Anterior cingulate cortex (tissue), 58 donors: ENCODE measurements at regions not wholly inside any gene's neighbourhood (a gene's known extent, or its start where the extent isn't known, plus 50 kb on each side); places are given as distances from the start of the nearest gene placed in this dataset.

Experiments used
- DNase-seq, 58 donors: peaks; one replicate each; lab custom pipeline; 2025; lab: John Stamatoyannopoulos, UW

DNA sequence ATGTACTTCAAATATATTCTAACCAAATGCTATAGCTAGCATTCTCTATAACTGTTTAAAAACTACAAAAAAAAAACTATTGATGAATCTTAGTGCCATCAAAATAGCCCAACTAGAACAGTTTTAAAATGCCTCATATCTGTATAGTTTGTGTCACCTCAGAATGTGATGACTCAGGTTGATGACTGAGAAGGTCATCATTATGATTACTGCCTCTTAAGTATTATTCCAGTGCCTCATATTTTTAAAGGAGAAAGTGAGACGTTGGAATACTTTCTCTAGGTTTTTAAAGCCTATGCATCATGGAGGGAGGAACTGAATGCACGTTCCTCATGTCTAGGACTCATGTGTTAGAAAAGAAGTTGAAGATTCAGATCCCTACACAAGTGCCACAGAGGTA lies 88.2 kb downstream of the TMA16 start:
- no peak for DNase-seq

DNA sequence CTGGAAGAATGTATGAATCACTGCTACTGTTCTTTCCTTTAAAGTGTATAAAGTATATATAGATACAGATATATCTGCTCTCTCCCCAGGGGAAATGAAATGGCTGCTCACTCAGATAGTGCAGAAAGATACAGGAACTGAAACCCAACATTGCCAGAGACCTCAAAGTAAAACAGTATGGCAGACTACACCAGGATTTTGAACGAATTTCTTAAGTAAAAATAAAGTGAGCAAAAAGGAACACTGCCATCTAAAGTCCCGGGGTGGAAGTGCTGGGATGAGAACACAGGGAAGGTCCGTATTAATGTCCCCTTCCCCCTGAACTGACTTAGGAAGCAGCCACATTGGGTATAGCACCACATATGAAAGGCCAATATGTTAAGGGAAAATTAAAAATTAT lies 93.4 kb downstream of the TMA16 start:
- no peak for DNase-seq

DNA sequence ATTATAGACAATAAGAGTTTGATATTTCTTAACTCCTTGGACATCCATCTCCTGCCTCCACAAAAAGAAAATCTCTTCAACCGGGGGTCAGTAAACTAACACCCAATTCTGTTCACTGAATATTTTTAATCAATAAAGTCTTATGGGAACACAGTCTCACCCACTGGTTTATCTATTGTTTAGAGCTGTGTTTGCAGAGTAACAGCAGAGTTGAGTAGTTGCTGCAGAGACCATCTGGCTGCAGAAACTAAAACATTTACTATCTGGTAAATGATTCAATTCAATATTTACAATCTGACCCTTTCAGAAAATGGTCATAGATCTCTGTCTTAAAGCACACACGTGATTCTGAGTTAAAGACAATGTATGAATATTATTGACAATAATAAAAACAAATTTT lies 94.0 kb downstream of the TMA16 start:
- no peak for DNase-seq

DNA sequence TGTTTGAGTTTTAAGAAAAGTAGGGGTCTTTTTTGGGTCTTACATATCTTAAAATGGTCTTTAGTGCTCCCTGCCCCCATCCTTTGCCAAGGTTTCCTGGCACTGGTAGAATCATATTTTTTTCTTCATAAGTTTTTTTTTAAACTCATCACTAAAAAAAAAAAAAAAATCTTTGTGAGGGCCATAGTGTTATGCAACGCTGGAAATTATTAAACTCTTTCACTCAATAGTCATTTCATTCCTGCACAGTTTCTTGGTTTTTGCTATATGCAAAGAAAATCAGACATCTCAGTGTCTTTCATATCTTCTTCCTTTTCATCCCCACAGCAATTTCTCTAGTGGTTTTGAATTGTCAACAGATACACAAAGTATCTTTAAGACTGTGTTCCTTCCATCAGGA lies 95.6 kb downstream of the TMA16 start:
- no peak for DNase-seq

DNA sequence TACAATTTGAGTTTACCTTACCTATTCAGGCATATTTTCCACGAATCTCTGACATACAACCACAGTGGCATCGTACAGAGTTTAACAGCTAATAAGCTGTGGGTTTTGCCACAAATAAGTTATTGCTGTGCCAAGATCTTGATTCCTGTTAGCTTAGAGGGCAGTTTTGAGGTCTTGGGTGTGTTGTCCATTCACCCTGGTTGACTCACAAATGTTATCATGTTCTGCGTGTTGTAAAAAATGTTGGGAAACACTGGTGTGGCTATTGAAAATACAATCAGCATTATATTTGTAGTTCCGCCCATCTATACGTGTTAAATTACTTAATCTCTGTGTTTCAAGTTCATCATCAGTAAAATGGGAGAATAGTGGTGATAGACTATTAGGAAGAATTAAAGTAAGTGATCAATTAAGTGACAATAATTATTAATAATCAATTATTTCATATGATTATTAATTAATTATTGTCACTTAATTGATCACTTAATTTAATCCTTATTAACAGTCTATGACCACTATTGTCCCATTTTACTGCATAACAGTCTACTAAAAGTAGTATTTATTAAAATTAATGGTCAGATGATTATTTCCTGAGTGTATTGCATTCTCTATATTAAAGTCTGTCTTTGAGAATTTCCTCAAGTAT lies 96.3 kb downstream of the TMA16 start:
- no peak for DNase-seq

DNA sequence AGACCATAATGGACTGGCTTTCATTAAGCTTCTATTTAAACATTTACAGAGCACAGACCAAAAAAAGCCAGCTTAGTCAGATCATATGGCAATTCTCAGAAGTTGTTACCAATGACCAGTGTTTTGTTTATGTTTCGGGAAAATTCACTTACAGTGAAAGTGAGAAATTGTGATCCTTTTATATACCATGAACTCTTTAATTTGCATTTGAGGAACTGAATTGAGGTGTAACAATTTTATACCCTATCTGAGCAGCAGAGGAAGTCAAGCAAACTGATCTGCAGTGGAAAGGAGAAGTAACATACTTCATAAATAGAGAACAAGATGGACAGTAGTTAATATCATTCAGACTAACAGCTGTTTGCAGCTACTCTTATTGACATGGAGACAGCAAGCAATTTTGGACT lies 97.1 kb downstream of the TMA16 start:
- DNase-seq = no peak

DNA sequence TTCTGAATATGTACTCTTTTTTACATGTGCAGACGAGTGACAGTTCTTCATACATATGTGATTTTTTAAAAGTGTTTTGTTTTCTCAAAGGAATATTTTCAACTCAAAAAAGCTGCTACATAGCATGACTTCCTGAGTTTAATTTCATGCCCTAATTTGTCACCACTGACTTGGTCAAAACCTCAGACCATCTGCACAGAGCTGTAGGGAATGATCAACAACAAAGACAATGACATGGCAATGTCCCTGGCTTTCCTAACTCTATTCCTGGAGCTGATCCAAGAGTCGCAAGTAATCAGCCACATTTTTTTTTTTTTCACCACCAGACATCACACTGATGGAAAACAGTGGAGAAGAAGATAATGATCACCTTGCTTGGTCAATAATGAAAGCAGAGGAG lies 97.7 kb downstream of the TMA16 start:
- no peak for DNase-seq

DNA sequence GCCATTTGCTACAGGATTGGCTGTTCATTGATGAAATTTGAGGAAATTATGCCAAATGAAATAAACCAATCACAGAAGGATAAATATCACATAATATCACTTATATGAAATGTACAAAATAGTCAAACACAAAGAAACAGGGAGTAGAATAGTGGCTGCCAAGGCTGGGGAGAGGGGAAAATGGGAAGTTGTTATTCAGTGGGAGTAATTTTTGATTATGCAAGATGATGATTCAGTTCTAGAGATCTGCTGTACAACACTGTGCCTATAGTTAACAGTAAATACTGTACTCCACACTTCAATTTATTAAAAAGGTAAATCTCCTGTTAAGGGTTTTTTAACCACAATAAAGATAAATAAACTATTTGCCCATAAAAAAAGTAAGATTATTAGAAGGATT lies 101.1 kb downstream of the TMA16 start:
- no peak for DNase-seq

DNA sequence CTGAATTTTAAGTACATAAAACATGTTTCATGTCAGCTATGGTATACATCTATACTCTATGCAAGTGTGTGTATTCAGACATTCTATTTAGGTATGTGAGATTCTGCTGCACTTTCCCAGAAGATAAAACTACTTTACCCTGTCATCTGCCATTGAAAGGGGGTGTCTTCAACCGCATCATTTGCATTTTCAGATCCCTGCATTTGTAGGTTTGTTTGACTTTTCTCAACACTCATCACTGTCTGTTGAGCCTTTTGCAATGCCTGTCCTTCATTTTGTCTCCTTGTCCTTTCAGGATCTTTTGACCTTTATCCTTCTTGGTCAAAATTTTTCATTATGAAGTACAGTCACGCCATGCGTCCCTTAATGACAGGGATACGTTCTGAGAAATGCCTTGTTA lies 103.5 kb downstream of the TMA16 start:
- DNase-seq = no peak

DNA sequence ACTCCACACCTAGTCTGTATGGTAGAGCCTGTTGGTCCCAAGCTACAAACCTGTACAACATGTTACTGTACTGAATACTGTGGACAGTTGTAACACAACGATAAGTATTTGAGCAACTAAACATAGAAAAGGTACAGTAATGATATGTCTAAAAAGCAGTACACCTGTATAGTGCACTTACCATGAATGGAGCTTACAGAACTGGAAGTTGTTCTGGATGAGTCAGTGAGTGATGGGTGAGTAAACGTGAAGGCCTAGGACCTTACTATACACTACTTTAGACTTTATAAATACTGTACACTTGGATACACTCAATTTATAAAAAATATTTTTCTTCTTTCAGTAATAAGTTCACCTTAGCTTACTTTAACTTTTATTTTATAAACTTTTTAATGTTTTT lies 104.0 kb downstream of the TMA16 start:
- no peak for DNase-seq

DNA sequence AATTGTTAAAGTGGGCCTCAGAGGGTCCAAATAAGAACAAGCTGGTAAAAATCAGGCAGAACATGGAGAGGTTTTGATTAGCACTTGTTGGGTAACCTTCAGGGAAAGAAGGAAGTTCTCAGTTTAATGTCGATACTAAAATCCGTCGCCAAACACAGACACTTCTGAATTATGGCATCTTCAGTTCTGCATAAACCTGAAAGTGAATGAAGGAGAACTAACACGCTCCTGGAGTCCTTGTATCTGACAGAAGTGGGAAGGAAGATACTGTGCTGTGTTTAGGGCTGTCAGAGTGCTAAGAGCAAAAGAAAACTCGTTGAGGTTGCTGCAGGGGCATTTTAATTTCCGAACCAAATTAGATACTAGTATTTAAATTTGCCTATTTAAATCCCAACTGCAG lies 106.2 kb downstream of the TMA16 start:
- no peak for DNase-seq

DNA sequence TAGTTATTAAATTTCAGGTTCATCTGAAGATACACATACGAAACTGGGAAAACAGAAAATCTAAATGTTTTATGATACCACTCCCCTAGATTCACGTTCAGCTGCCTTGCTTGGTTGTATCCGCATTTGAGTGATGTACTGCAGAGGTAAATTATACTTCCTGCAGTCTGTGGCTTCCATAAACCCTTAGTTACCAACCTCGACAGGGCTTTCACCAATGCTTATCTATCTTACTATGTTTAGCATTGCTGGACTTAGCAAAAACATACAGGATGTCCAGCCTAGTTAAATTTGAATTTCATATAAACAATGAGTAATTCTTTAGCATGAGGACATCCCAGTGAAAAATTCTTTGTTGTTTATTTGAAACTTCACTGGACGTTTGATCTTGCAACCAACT lies 108.8 kb downstream of the TMA16 start:
- no peak for DNase-seq

DNA sequence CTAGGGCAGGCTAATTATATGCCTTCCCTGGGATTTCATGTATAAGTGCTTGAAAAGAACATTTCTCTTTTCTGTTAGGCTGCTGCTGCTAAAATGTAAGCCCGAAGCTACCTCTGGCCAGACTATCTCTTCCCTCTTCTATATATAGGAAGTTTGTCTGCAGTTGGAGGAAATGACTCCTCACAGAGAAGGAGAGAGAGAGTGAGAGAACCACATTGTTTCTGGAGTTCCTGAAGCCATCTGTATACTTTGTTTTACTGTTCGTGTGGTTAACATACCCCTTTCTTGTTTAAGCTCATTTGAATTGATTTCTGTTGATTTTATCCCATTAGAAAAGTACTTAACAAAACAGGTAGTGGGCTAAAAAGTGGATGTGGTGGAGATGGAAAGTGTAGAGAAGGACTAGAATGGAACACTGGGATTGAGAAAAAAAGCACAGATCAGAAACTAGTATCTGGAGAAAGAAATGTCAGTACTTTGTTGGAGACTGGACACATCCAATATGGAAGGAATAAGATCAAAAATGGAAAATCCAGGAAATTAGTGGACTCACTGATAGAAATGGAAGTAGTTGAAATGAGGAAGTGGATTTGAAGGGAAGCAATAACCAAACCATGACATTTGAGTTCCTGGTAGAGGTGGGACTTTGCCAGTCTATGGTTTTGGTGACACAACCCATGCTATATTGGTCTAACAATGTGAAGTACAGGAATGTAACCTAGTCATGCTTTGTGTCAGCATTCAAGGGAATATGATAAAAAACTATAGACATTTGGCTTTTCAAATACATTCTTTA lies 112.6 kb downstream of the TMA16 start:
- peak in 1 of 58 donors; percentile 32 for DNase-seq

DNA sequence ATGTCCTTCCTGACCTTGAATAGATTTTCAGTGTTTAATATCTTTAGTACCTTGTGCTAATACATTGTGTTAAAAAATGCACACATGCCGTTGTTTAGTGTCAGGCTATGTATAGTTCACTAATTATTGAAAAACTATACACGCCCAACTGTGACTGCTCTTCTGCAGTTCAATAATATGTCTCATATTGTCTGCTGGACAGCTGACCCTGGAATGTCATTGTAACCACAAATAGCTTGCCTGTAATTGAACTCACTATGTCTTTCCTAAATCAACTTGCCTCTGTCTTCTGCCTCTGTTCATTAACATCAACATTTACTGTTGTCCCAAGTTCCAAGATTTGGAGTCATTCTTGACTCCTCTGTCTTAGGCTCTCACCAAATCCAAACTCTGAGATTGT lies 114.5 kb downstream of the TMA16 start:
- no peak for DNase-seq

DNA sequence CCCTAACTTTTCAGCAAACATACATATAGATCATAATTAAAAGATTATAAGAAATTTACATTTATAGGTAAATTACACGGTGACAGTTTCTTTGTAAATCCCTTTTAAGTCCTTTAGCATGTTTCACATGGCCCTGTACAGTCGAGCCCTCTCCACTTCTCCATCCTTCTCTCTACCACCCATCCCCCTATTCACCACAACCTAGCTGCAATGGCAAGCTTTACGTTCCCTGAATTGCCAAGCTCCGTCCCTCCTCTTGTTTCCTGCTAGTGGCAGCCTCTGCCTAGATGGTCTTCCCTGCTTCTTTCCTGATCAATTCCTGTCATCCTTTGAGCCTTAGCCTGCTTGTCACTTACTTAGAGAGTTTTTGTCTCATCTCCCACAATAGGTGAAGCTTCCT lies 116.2 kb downstream of the TMA16 start:
- peak in 1 of 58 donors; percentile 10 for DNase-seq

DNA sequence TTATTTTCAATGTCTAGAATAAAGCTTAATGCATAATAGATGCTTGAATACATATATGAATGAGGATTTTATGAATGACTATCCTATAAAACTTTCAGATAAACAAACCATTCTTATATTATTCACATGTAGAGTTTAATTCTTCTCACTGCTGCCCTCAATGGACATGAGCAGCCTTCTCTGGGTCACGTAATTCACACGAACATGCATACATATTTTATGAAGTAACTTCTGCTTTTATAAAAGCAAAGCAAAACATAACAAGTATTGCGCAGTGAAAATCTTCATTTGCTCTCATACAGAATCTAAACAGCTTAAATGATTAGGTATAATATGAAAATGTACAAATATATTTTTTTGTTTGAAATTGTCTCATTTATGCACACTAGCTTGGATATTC lies 116.7 kb downstream of the TMA16 start:
- no peak for DNase-seq

DNA sequence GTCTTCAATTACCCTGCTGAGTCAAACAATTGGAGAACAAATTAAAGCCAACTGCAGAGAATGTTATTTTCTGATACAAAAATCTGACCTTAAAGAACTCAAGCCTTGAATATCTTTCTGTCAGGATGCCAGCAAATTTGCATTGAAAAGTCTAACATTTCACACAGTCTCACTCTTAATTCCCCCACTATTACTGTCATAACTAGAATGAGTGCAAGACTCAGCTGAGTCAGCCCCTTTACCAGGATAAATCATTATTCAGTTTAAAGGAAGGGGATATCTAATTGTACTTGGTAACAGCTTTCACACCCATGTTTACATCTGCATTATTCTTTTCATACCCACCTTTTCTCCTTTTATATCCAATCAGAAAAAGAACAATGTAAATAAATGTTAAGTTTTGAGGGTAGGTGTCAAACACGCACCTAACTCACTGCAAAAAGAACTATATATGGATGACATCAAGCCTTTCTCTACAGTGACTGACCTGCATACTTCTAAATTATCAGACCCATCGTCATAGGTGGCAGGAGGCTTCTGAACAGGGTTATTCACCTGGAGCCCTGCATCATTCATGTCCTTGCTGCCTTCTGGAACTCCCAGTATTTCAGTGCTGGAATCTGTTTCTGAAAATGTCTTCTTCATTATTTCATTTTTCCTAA lies 117.4 kb downstream of the TMA16 start:
- no peak for DNase-seq

DNA sequence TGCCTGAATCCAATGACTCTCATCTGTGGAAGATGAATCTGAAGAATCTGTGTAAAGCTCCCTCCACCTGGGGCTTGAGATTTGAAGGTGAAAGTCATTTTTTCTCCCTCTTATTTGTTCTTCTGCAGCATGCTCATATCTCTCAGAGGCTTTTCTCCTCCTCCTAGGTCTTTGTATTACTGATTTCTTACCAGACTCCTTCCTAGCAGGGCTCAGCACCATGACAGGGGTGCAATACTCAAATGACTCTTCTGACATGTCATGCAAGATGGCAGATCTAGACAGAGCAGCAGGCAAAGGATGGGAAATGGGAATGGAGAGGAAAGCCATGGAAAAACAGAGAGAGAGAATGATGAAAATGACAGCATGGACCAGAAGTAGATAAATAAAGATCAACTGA lies 118.3 kb downstream of the TMA16 start:
- no peak for DNase-seq

DNA sequence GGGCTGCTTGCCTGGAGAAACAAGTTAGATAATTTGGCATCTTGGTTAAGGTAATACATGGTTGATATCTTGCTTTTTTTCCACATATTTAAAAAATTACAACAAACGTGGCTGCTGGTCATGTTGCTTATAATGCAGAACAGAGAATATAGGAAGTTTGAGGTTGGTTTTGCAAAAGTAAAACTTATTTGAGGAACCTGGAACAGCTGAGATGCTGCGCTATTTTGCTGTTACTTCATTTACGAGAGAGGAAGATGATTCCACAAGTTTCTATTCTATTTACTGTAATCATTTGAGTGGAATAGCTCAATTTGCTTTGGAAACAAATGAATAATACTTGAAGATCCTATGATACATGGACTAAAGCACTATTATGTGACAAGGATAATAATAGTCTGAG lies 118.9 kb downstream of the TMA16 start:
- DNase-seq = no peak

DNA sequence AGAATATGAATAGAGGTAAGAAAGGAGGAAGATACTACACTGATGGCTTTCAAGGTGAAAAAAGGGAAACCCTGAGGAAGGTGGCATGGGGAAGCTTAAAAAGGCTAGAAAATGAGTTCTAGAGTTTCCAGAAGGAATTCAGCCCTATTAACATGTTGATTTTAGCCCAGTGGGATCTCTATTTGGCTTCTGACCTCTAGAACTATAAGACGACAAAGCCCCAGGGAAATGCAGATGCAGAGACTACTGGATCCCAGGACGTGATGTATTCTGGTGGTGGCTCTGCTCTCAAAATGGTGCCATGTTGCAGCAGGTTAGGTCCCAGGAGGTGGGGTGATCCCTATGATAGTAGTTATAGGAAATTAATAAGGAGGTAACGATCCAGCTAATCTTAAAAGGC lies 120.4 kb downstream of the TMA16 start:
- no peak for DNase-seq

DNA sequence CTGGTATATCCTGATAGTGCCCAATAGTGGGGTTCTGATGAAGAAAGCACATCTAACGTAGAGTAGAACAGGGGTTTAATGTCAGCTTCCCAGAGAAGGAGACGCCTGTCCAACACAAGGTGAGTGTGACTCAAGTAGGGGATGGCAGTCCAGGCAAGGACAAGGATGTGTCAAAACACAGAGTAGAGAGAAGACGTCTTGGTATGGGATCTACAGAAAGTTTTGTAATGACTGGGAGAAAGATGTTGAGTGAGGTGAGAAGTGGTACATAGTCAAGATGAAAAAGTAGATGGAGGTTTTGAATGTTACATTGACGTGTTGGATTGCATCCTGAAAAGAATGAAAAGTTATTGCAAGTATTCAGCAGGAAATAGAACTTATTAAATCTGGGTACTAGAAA lies 124.4 kb downstream of the TMA16 start:
- no peak for DNase-seq

DNA sequence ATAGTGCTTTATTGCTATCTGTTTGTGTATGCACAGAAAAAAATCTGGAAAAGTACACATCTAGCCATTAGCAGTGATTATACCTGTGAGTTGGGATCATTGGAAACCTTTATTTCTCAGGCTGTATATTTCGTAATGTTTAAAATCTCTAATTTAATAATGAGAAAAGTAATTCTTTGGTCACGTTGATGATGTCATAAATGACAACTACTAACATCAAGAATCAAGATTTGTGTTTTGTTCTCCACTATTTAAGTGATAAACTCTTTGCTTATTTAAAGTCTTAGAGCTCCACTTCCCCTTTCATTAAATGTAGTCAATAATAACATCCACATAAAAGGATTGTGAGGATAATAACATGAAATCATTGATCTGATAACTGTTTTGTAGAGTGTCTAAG lies 126.2 kb downstream of the TMA16 start:
- DNase-seq = no peak
